GM12875 (cell line): ENCODE measurements at regions not wholly inside any gene's neighbourhood (a gene's known extent, or its start where the extent isn't known, plus 50 kb on each side); places are given as distances from the start of the nearest gene placed in this dataset.

Experiments used
- H3K4me3 ChIP-seq: one replicate; pipeline ENCODE4 v1.5.1; 2011; ENCODE audit warnings: low read depth, low read length, control low read depth
- CTCF ChIP-seq: IDR thresholded peaks from 2 replicates; pipeline ENCODE4 v1.5.1; 2011; ENCODE audit warnings: low read depth, mild to moderate bottlenecking, control low read depth, inconsistent platforms, low read length, moderate library complexity, borderline replicate concordance; ENCODE audit not compliant: insufficient read depth

GRCh38 chr6:14802514-14803160 lies 443.2 kb upstream of the JARID2 start:
- H3K4me3 ChIP-seq = no peak overlapping the region
- no peak for TF ChIP-seq CTCF

GRCh38 chr6:14804001-14804784 lies 441.7 kb upstream of the JARID2 start:
- H3K4me3 ChIP-seq = no peak overlapping the region
- TF ChIP-seq CTCF = no peak

GRCh38 chr6:14804785-14805210 lies 441.1 kb upstream of the JARID2 start:
- no peak for TF ChIP-seq CTCF
- no peak overlapping the region for H3K4me3 ChIP-seq

DNA sequence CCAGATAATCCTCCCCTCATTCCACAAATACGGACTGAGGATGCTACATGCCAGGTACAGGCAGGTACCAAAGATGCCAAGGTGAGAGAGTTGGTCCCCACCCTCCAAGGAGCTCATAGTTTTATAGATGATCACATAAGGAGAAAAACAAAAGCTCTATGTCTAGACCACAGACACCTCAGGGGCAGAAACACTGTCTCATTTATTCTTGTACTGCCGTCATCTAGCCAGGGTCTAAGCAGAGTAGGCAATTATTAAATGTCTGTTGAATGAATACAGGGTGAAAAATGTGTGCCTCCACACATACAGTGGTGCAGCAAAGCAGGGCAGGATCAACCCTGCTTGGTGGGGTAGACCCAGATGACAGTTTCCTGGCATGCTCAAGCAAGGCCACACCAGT lies 439.8 kb upstream of the JARID2 start:
- no peak for TF ChIP-seq CTCF
- H3K4me3 ChIP-seq = no peak overlapping the region

DNA sequence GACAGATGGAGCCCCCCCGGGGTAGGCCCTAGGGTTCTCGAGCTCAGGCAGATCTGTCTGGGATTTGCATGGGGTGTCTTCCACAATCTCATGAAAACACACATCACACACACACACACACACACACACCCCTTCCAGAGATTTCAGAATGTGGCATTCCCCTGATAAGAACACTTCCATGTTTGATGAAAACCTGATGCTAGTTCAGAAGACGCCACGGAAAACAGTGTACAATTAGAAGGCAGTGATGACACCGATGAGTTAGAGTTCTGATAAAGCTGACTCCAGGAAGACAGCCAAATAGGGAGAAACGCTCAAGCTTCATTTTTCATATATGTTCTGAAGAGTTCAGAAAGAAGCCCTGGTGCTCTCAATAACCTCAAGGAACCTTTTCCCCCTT lies 438.7 kb upstream of the JARID2 start:
- TF ChIP-seq CTCF = no peak
- no peak overlapping the region for H3K4me3 ChIP-seq

GRCh38 chr6:14807971-14808370 lies 437.9 kb upstream of the JARID2 start:
- no peak for TF ChIP-seq CTCF
- no peak overlapping the region for H3K4me3 ChIP-seq

GRCh38 chr6:14810021-14810420 lies 435.8 kb upstream of the JARID2 start:
- no peak overlapping the region for H3K4me3 ChIP-seq
- TF ChIP-seq CTCF = no peak
